GM12878 (cell line): ENCODE measurements at regions not wholly inside any gene's neighbourhood (a gene's known extent, or its start where the extent isn't known, plus 50 kb on each side); places are given as distances from the start of the nearest gene placed in this dataset.

Source experiments
- ATAC-seq: fragments of 200-7000 bp; cut with Tn5 transposase; 3 replicates; pipeline ENCODE4 v1.9.1; 2020; ENCODE audit warnings: mild to moderate bottlenecking, moderate library complexity
- BruUV-seq: library from RNA; stranded (reverse); fragments of 400-500 nt; replicated peaks from 2 replicates; lab custom pipeline; 2021; lab: Mats Ljungman, UMichigan
- CTCF ChIA-PET: fragments of 300-600 bp; sonication (Branson Sonifier 250); formaldehyde crosslinking; extraction: SDS; loops from one replicate; lab custom pipeline; 2021; ENCODE audit warnings: inconsistent platforms; lab: Yijun Ruan, JAX
- POLR2A ChIA-PET: fragments of 350-600 bp; formaldehyde crosslinking; extraction: SDS; loops from one replicate; lab custom pipeline; 2021; ENCODE audit warnings: inconsistent platforms; lab: Charles Lee
- RAD21 ChIA-PET: fragments of 300-600 bp; sonication (Branson Sonifier 250); formaldehyde crosslinking; loops from one replicate; lab custom pipeline; 2023; ENCODE audit warnings: antibody characterized with exemption; ENCODE audit not compliant: unreplicated experiment; lab: Charles Lee
- SMC1A ChIA-PET: fragments of 300-600 bp; sonication (Branson Sonifier 250); formaldehyde crosslinking; loops from one replicate; lab custom pipeline; 2023; ENCODE audit not compliant: unreplicated experiment, uncharacterized antibody; lab: Charles Lee
- DNase-seq: peaks from one replicate; pipeline ENCODE4 v3.0.0-alpha.2; 2011; ENCODE audit warnings: low read depth, low spot score
- FAIRE-seq: peaks from 3 replicates; lab custom pipeline; 2011; peaks lifted over from hg19 to GRCh38; lab: Jason Lieb, UNC
- H2AFZ ChIP-seq: 2 replicates; pipeline ENCODE4 v1.6.0; 2011; ENCODE audit warnings: low read depth, low read length, control low read depth; ENCODE audit not compliant: control insufficient read depth
- H3K27ac ChIP-seq: 2 replicates; pipeline ENCODE4 v1.5.1; 2011; ENCODE audit warnings: control low read depth; ENCODE audit not compliant: control insufficient read depth, insufficient read depth
- H3K27me3 ChIP-seq, 2 experiments: replicated peaks in 1 of 2; 2 replicates each; pipeline versions ENCODE4 v1.6.0 to v1.6.1; 2011; ENCODE audit warnings: low read length in 1 of 2; ENCODE audit not compliant: control insufficient read depth in 2 of 2, insufficient read depth in 2 of 2
- H3K36me3 ChIP-seq, 2 experiments: 2 replicates each; pipeline ENCODE4 v1.5.1; 2011; ENCODE audit warnings: low read length in 1 of 2; ENCODE audit not compliant: control insufficient read depth in 2 of 2, insufficient read depth in 2 of 2
- H3K4me1 ChIP-seq: 2 replicates; pipeline ENCODE4 v1.6.1; 2011; ENCODE audit warnings: mild to moderate bottlenecking, low read length, moderate library complexity, mixed read lengths; ENCODE audit not compliant: control insufficient read depth, insufficient read depth
- H3K4me2 ChIP-seq: 2 replicates; pipeline ENCODE4 v1.6.0; 2011; ENCODE audit warnings: control low read depth; ENCODE audit not compliant: control insufficient read depth, insufficient read depth
- H3K4me3 ChIP-seq: fragments of 200-600 bp; sonication (generic); 2 replicates; pipeline ENCODE4 v1.5.1; 2016
- H3K79me2 ChIP-seq: 2 replicates; pipeline ENCODE4 v1.6.0; 2011; ENCODE audit warnings: low read length; ENCODE audit not compliant: control insufficient read depth, insufficient read depth
- H3K9ac ChIP-seq: 2 replicates; pipeline ENCODE4 v1.8.0; 2011; ENCODE audit warnings: low read length, control low read depth, mixed read lengths; ENCODE audit not compliant: control insufficient read depth, insufficient read depth
- H3K9me3 ChIP-seq: replicated peaks from 3 replicates; pipeline ENCODE4 v1.5.1; 2011; ENCODE audit warnings: mild to moderate bottlenecking, low read length; ENCODE audit not compliant: control insufficient read depth, insufficient read depth
- H4K20me1 ChIP-seq: 2 replicates; pipeline ENCODE4 v1.6.0; 2011; ENCODE audit not compliant: control insufficient read depth, insufficient read depth
- BCL11A ChIP-seq: IDR thresholded peaks from 2 replicates; pipeline ENCODE4 v1.6.1; 2011; ENCODE audit warnings: low read depth, low read length
- IKZF2 ChIP-seq, 2 experiments: fragments of 450-650 bp; IDR thresholded peaks; 2 replicates each; pipeline ENCODE4 v1.6.1; 2017; ENCODE audit warnings: mild to moderate bottlenecking in 2 of 2, moderate library complexity in 2 of 2
- NR2C2 ChIP-seq: IDR thresholded peaks from 2 replicates; pipeline ENCODE4 v1.6.1; 2011; ENCODE audit warnings: borderline replicate concordance, low read depth; ENCODE audit not compliant: control insufficient read depth, insufficient read length
- RAD21 ChIP-seq: IDR thresholded peaks from 2 replicates; pipeline ENCODE4 v1.6.1; 2011; ENCODE audit warnings: mild to moderate bottlenecking, low read depth, low read length, moderate library complexity; ENCODE audit not compliant: insufficient read depth
- ZBTB40 ChIP-seq: fragments of 450-650 bp; IDR thresholded peaks from 2 replicates; pipeline ENCODE4 v1.6.1; 2016; ENCODE audit warnings: mild to moderate bottlenecking, moderate library complexity, borderline replicate concordance
- WGBS: methylation state at CpG from one replicate; pipeline ENCODE4 v1.1.6; 2016; ENCODE audit warnings: low lambda C conversion rate; ENCODE audit not compliant: insufficient replicate concordance, insufficient coverage; ENCODE audit errors: missing lambda C conversion rate; 5-methylcytosine and 5-hydroxymethylcytosine counted together
- in situ Hi-C: fragments of 300-500 bp; cut with MboI; formaldehyde crosslinking; loops from 9 replicates; pipeline ENCODE4 v1.14.3; 2018; ENCODE audit warnings: mixed read lengths
- intact Hi-C: fragments of 100-400 bp; cut with micrococcal nuclease; formaldehyde crosslinking; loops from one replicate; pipeline ENCODE4 v1.14.2; 2022; ENCODE audit not compliant: unreplicated experiment

- intact Hi-C loops (loop anchor here (2.0 to 10.0 kb wide), 5 partner anchors 314 to 1098 kb away; partner anchors contain the start of gene MARCKS), in situ Hi-C loops (no loop called here)
- FAIRE-seq (no peak), DNase-seq (no peak)
- BruUV-seq: no TSS peak
- no peaks in the 10 kb centered on the region for H3K79me2 ChIP-seq
- no peak for TF ChIP-seq NR2C2
- TF ChIP-seq ZBTB40: no peak
- no peak for TF ChIP-seq BCL11A
- TF ChIP-seq RAD21: 0 out of 2 replicates have a peak, but pooled peaks have one; percentile 35
- TF ChIP-seq IKZF2 (IDR thresholded peaks at IDR 0.05): no peak
- TF ChIP-seq, all 136 proteins: peak for 1
- Histone ChIP-seq H3K4me1 (no peaks in the 10 kb centered on the region), H2AFZ (no peak overlapping the region), H3K4me3 (no peak overlapping the region), H3K27me3 (no peaks in the 10 kb centered on the region), H3K9ac (no peak overlapping the region), H4K20me1 (no peaks in the 10 kb centered on the region), H3K9me3 (no peaks in the 10 kb centered on the region), H3K27ac (no peak overlapping the region), H3K36me3 (no peaks in the 10 kb centered on the region), H3K4me2 (no peak overlapping the region)
- WGBS: 86% methylated on average over 2 of the region's 2 CpGs
- RAD21 ChIA-PET: interaction anchor here (1.1 to 3.5 kb wide), 3 partner anchors 61 to 1098 kb away, joined by 3 to 23 read pairs (median 10); no protein-coding TSS in a partner anchor
- POLR2A ChIA-PET: interaction anchor here (0.6 kb wide), 1 partner anchor 618 kb away, joined by 4 read pairs; no protein-coding TSS in a partner anchor
- SMC1A ChIA-PET: interaction anchor here (1.0 to 1.2 kb wide), 2 partner anchors 96 to 1127 kb away, joined by 3 to 6 read pairs; no protein-coding TSS in a partner anchor
- CTCF ChIA-PET: interaction anchor here (0.6 to 4.6 kb wide), 12 partner anchors 9 to 1185 kb away, joined by 3 to 40 read pairs (median 3); no protein-coding TSS in a partner anchor
- ATAC-seq: peak; percentile 38; the same call in 2 of the 3 replicates
These were observed 434.1 kb downstream of the RFPL4B start for GRCh38 chr6:112781241-112781640.
